WERI-Rb-1 (cell line): ENCODE measurements at regions not wholly inside any gene's neighbourhood (a gene's known extent, or its start where the extent isn't known, plus 50 kb on each side); places are given as distances from the start of the nearest gene placed in this dataset.
"Not testable (repeated sequence)": the region's sequence is repeated elsewhere in the genome, so short reads cannot be mapped to it uniquely, and the experiment has no call there.

Source experiments
- DNase-seq: peaks from one replicate; pipeline ENCODE4 v3.0.0-alpha.2; 2020
- H3K27ac ChIP-seq: fragments of 250-450 bp; sonication (Bioruptor Pico); 2 replicates; pipeline ENCODE4 v1.5.1; 2020; ENCODE audit warnings: mild to moderate bottlenecking, moderate library complexity
- H3K27me3 ChIP-seq: fragments of 250-450 bp; sonication (Bioruptor Pico); 2 replicates; pipeline ENCODE4 v1.5.1; 2021; ENCODE audit warnings: mild to moderate bottlenecking, low read depth, moderate library complexity; ENCODE audit not compliant: insufficient read depth, severe bottlenecking
- H3K36me3 ChIP-seq: fragments of 250-450 bp; sonication (Bioruptor Pico); 2 replicates; pipeline ENCODE4 v1.5.1; 2020; ENCODE audit warnings: mild to moderate bottlenecking, moderate library complexity
- H3K4me3 ChIP-seq: 2 replicates; pipeline ENCODE4 v1.5.1; 2011; ENCODE audit warnings: low read depth, mild to moderate bottlenecking, control low read depth, low read length
- H3K9me3 ChIP-seq: fragments of 250-450 bp; sonication (Bioruptor Pico); 2 replicates; pipeline ENCODE4 v1.5.1; 2021; ENCODE audit warnings: mild to moderate bottlenecking, moderate library complexity; ENCODE audit not compliant: severe bottlenecking

- not testable (repeated sequence) for H3K9me3 ChIP-seq, H3K36me3 ChIP-seq, H3K27ac ChIP-seq, H3K4me3 ChIP-seq, H3K27me3 ChIP-seq, DNase-seq
These were observed 127.1 kb upstream of the VOPP1 start for GRCh38 chr7:55699450-55699842.

GRCh38 chr7:55698607-55699449 is 126.5 kb upstream of the VOPP1 start:
- not testable (repeated sequence) for H3K9me3 ChIP-seq

DNA sequence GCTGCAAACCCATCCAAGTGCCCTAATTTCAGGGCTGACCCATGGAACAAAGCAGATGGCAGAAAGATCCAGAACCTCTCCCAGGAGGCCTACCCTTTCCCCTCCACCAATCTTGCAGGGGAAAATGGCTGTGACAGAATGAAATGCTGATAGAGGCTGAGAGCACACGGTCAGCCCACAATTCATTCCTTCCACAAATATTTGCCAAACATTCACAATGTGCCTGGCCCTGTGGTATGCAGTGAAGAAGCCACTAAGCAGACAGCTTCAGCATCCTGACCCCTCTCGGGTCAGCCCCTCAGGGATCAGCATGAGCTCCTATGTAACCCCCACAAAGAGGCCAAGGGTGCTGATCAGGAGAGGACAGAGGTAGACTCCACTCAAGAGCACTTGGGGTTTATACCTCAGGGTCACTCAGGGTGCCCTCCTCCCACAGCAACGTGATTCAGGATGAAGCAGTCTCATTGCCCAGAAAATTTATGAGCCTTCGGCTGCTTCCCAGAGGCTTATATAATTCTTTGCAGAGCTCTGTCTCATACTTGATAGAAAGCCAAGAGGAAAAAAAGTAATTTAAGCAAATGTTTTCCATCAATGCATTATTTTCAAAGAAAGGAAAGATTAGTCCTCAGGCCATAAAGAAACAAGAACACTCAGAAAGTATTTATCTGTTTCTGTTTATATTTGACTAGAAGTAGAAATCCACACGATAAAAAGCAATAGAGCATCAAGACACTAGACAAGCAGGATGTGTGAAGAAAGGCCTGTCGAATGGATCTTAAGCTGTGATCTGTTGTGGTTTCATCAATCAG is 123.8 kb upstream of the VOPP1 start:
- not testable (repeated sequence) for H3K27me3 ChIP-seq, H3K27ac ChIP-seq, H3K36me3 ChIP-seq, DNase-seq, H3K9me3 ChIP-seq, H3K4me3 ChIP-seq

More at GRCh38 chr7:55698607-55699449, 126.5 kb upstream of the VOPP1 start:
- H3K27me3 ChIP-seq, H3K4me3 ChIP-seq, H3K27ac ChIP-seq, H3K36me3 ChIP-seq, DNase-seq: not testable (repeated sequence)

DNA sequence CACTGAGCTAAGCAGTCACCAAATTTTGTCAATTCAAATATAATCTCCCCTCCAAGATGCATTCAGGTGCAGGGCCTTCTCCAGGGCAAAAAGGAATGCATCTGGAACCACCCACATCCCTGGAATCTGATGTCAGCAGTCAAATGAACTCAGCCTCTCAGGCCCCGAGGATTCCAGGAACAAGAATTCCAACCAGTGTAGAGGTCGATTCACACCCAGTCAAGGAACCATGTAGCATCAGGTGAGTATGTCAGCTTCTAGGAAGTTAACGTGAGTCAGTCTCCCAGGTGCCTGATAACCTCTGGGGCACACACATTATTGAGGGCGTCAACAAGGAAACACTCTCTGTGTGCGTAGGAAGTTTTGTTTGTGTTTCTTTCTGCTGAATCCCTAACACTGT is 122.2 kb upstream of the VOPP1 start:
- H3K27ac ChIP-seq, H3K27me3 ChIP-seq, H3K36me3 ChIP-seq, H3K9me3 ChIP-seq, DNase-seq, H3K4me3 ChIP-seq: not testable (repeated sequence)

- not testable (repeated sequence) for H3K4me3 ChIP-seq, H3K27me3 ChIP-seq, H3K36me3 ChIP-seq, DNase-seq, H3K27ac ChIP-seq, H3K9me3 ChIP-seq
These were observed 116.7 kb upstream of the VOPP1 start for GRCh38 chr7:55688684-55689681.

DNA sequence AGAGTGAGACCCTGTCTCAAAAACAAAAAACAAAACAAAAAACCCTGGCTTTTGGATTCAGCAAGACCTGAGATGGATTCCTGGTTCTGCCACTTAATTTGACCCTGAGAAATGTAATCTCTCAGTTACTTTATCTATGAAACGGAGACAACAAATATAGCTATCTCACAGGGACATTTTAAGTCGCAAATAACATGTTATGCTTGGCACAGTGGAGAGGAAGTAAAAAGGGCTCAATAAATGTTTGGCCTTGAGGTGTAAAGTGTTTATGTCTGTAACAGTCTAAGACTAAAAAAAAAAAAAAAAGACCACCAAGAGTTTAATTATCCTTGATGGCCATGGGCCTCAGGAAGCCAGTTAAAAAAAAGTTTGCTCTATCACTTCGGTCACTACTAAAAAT is 116.0 kb upstream of the VOPP1 start:
- H3K36me3 ChIP-seq, H3K9me3 ChIP-seq, H3K4me3 ChIP-seq, H3K27ac ChIP-seq, H3K27me3 ChIP-seq, DNase-seq: not testable (repeated sequence)

- H3K36me3 ChIP-seq, H3K9me3 ChIP-seq, DNase-seq, H3K27me3 ChIP-seq, H3K27ac ChIP-seq, H3K4me3 ChIP-seq: not testable (repeated sequence)
These were observed 115.0 kb upstream of the VOPP1 start for GRCh38 chr7:55687252-55687651.

GRCh38 chr7:55686771-55687170 is 114.5 kb upstream of the VOPP1 start:
- not testable (repeated sequence) for H3K36me3 ChIP-seq, H3K9me3 ChIP-seq, H3K27ac ChIP-seq, H3K4me3 ChIP-seq, H3K27me3 ChIP-seq, DNase-seq

DNA sequence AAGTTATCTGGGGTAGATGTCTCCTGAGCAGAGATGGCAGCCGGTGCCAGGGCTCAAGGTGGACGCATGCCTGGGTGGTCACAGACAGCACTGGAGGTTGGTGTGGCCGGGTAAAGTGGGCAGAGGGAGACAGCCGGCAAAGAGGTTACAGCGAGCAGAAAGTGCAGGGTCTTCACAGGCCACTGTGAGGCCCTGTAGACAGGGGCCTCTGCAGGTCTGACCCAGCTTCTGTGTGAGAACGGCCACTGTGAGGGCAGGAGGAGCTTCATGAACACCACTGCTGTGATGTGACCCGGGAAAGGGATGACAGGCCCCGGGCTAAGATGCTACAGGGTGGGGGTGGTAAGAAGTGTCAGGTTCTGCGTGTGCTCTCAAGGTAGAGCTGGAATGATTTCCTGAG is 111.2 kb upstream of the VOPP1 start:
- H3K4me3 ChIP-seq, H3K27ac ChIP-seq, H3K36me3 ChIP-seq, H3K9me3 ChIP-seq, H3K27me3 ChIP-seq, DNase-seq: not testable (repeated sequence)

GRCh38 chr7:55675589-55675988 is 103.3 kb upstream of the VOPP1 start:
- H3K27me3 ChIP-seq, H3K27ac ChIP-seq, DNase-seq, H3K4me3 ChIP-seq, H3K36me3 ChIP-seq, H3K9me3 ChIP-seq: not testable (repeated sequence)

- H3K27ac ChIP-seq, H3K36me3 ChIP-seq, DNase-seq: not testable (repeated sequence)
These were observed 101.2 kb upstream of the VOPP1 start for GRCh38 chr7:55673525-55673924.

DNA sequence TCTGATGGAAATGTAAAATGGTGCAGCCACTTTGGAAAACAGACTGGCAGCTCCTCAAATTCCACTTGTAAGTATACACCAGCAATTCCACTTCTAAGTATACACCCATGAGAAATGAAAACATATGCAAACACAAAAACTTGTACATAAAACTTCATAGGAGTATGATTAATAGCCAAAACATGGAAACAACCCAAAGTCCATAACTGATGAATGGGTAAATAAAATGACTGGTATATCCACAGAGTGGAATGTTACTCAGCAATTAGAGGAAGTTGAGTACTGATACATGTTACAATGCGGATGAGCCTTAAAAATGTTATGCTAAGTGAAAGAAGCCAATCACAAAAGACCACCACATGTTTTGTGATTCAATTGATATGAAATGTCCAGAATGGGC is 99.8 kb upstream of the VOPP1 start:
- not testable (repeated sequence) for H3K27me3 ChIP-seq, H3K9me3 ChIP-seq, H3K36me3 ChIP-seq, DNase-seq, H3K27ac ChIP-seq, H3K4me3 ChIP-seq

More at GRCh38 chr7:55673525-55673924, 101.2 kb upstream of the VOPP1 start:
- H3K4me3 ChIP-seq, H3K9me3 ChIP-seq, H3K27me3 ChIP-seq: not testable (repeated sequence)
